H9 (cell line): ENCODE measurements at regions not wholly inside any gene's neighbourhood (a gene's known extent, or its start where the extent isn't known, plus 50 kb on each side); places are given as distances from the start of the nearest gene placed in this dataset.

Experiments
- DNase-seq: peaks from one replicate; pipeline ENCODE4 v3.0.0-alpha.2; 2017
- H2AFZ ChIP-seq: one replicate; pipeline ENCODE4 v1.6.1; 2013; ENCODE audit warnings: mild to moderate bottlenecking, low read length, control low read depth, moderate library complexity
- H2AK5ac ChIP-seq: 2 replicates; pipeline ENCODE4 v1.6.1; 2013; ENCODE audit warnings: low read length, control low read depth, mixed read lengths; ENCODE audit not compliant: insufficient read length
- H2BK120ac ChIP-seq: one replicate; pipeline ENCODE4 v1.6.1; 2013; ENCODE audit warnings: low read depth, mild to moderate bottlenecking, low read length, control low read depth, inconsistent platforms; ENCODE audit not compliant: poor library complexity, severe bottlenecking
- H2BK12ac ChIP-seq: 2 replicates; pipeline ENCODE4 v1.6.1; 2013; ENCODE audit warnings: low read length, control low read depth, mixed read lengths, low read depth; ENCODE audit not compliant: insufficient read length
- H2BK15ac ChIP-seq: 2 replicates; pipeline ENCODE4 v1.6.1; 2013; ENCODE audit warnings: low read depth, low read length, control low read depth
- H2BK20ac ChIP-seq: one replicate; pipeline ENCODE4 v1.6.1; 2013; ENCODE audit warnings: low read depth, mild to moderate bottlenecking, low read length, control low read depth, inconsistent platforms; ENCODE audit not compliant: poor library complexity, severe bottlenecking
- H2BK5ac ChIP-seq: 2 replicates; pipeline ENCODE4 v1.6.1; 2013; ENCODE audit warnings: low read length, control low read depth, mixed read lengths; ENCODE audit not compliant: insufficient read length
- H3K14ac ChIP-seq: 2 replicates; pipeline ENCODE4 v1.6.1; 2013; ENCODE audit warnings: low read length, control low read depth; ENCODE audit not compliant: insufficient read depth
- H3K18ac ChIP-seq: 2 replicates; pipeline ENCODE4 v1.6.1; 2013; ENCODE audit warnings: low read depth, mild to moderate bottlenecking, mixed read lengths, low read length, control low read depth; ENCODE audit not compliant: insufficient read length
- H3K23ac ChIP-seq: 2 replicates; pipeline ENCODE4 v1.6.1; 2013; ENCODE audit warnings: low read length, control low read depth, mixed read lengths, low read depth; ENCODE audit not compliant: insufficient read length
- H3K23me2 ChIP-seq: 2 replicates; pipeline ENCODE4 v1.6.1; 2013; ENCODE audit warnings: low read depth, mild to moderate bottlenecking, mixed read lengths, low read length, control low read depth; ENCODE audit not compliant: insufficient read length, poor library complexity, severe bottlenecking
- H3K27ac ChIP-seq: 2 replicates; pipeline ENCODE4 v1.5.1; 2013; ENCODE audit warnings: low read length, control low read depth, mixed read lengths, low read depth; ENCODE audit not compliant: insufficient read length
- H3K27me3 ChIP-seq: 2 replicates; pipeline ENCODE4 v1.6.1; 2013; ENCODE audit warnings: low read length, control low read depth, inconsistent platforms; ENCODE audit not compliant: insufficient read depth
- H3K4ac ChIP-seq: 2 replicates; pipeline ENCODE4 v1.6.1; 2013; ENCODE audit warnings: low read depth, mild to moderate bottlenecking, control low read depth, inconsistent platforms, low read length, moderate library complexity
- H3K4me1 ChIP-seq: 2 replicates; pipeline ENCODE4 v1.6.1; 2013; ENCODE audit warnings: low read length, control low read depth, inconsistent platforms; ENCODE audit not compliant: insufficient read depth
- H3K4me2 ChIP-seq: 2 replicates; pipeline ENCODE4 v1.6.1; 2013; ENCODE audit warnings: low read length, control low read depth, mixed read lengths; ENCODE audit not compliant: insufficient read length, insufficient read depth
- H3K56ac ChIP-seq: 2 replicates; pipeline ENCODE4 v1.6.1; 2013; ENCODE audit warnings: low read depth, mild to moderate bottlenecking, mixed read lengths, low read length, control low read depth; ENCODE audit not compliant: insufficient read length
- H3K79me1 ChIP-seq: 2 replicates; pipeline ENCODE4 v1.6.1; 2013; ENCODE audit warnings: low read depth, mild to moderate bottlenecking, moderate library complexity, low read length, control low read depth, inconsistent platforms; ENCODE audit not compliant: insufficient read depth, poor library complexity, severe bottlenecking
- H3K79me2 ChIP-seq: 2 replicates; pipeline ENCODE4 v1.6.1; 2013; ENCODE audit warnings: low read length, control low read depth, inconsistent platforms; ENCODE audit not compliant: insufficient read depth
- H3K9ac ChIP-seq: 2 replicates; pipeline ENCODE4 v1.6.1; 2013; ENCODE audit warnings: low read length, control low read depth, mixed read lengths; ENCODE audit not compliant: insufficient read length; ENCODE audit errors: extremely low read depth
- H3K9me3 ChIP-seq: one replicate; pipeline ENCODE4 v1.6.1; 2013; ENCODE audit warnings: low read depth, low read length, inconsistent platforms; ENCODE audit not compliant: control insufficient read depth
- H3T11ph ChIP-seq: one replicate; pipeline ENCODE4 v1.6.1; 2013; ENCODE audit warnings: mild to moderate bottlenecking, low read length, control low read depth, inconsistent platforms
- H4K20me1 ChIP-seq: one replicate; pipeline ENCODE4 v1.6.1; 2013; ENCODE audit not compliant: control insufficient read depth, insufficient read length, insufficient read depth
- H4K5ac ChIP-seq: 2 replicates; pipeline ENCODE4 v1.6.1; 2013; ENCODE audit warnings: low read depth, mild to moderate bottlenecking, mixed read lengths, low read length, control low read depth; ENCODE audit not compliant: insufficient read length
- H4K8ac ChIP-seq: replicated peaks from 2 replicates; pipeline ENCODE4 v1.6.1; 2013; ENCODE audit warnings: low read length, control low read depth, mixed read lengths, low read depth; ENCODE audit not compliant: insufficient read length
- H4K91ac ChIP-seq: 2 replicates; pipeline ENCODE4 v1.6.1; 2013; ENCODE audit warnings: low read depth, mild to moderate bottlenecking, moderate library complexity, mixed read lengths, low read length, control low read depth; ENCODE audit not compliant: insufficient read length
- H3K27ac Mint-ChIP-seq, 3 experiments: 2 replicates in 2 of 3; 3 replicates in 1 of 3; pipeline ENCODE4 v1.8.0; 2020 to 2021; ENCODE audit warnings: mixed read lengths in 3 of 3, mild to moderate bottlenecking in 1 of 3, moderate library complexity in 1 of 3
- H3K27me3 Mint-ChIP-seq: 2 replicates; pipeline ENCODE4 v1.8.0; 2021; ENCODE audit warnings: low read depth, mild to moderate bottlenecking, moderate library complexity, mixed read lengths
- H3K36me3 Mint-ChIP-seq, 3 experiments: 2 replicates in 2 of 3; 3 replicates in 1 of 3; pipeline ENCODE4 v1.8.0; 2020 to 2021; ENCODE audit warnings: low read depth in 3 of 3, mixed read lengths in 3 of 3; ENCODE audit not compliant: insufficient read depth in 1 of 3
- H3K4me1 Mint-ChIP-seq, 2 experiments: 2 replicates each; pipeline ENCODE4 v1.8.0; 2020; ENCODE audit warnings: mixed read lengths in 2 of 2
- H3K4me3 Mint-ChIP-seq, 2 experiments: 2 replicates in 1 of 2; 3 replicates in 1 of 2; pipeline ENCODE4 v1.8.0; 2020 to 2021; ENCODE audit warnings: mild to moderate bottlenecking in 2 of 2, mixed read lengths in 2 of 2, moderate library complexity in 1 of 2
- H3K9me3 Mint-ChIP-seq, 2 experiments: 2 replicates in 1 of 2; 3 replicates in 1 of 2; pipeline ENCODE4 v1.8.0; 2020; ENCODE audit warnings: mild to moderate bottlenecking in 2 of 2, mixed read lengths in 2 of 2, moderate library complexity in 1 of 2
- WGBS: extraction: QIAGEN DNeasy Blood & Tissue Kit; methylation state at CpG from one replicate; pipeline ENCODE4 v1.1.7; 2013; ENCODE audit warnings: missing lambda C conversion rate, low lambda C conversion rate, mixed read lengths; ENCODE audit not compliant: insufficient read length; ENCODE audit errors: extremely low coverage; 5-methylcytosine and 5-hydroxymethylcytosine counted together
- TF ChIP-seq, protein P1 (sequence below): fragments of 200-600 bp; sonication (generic); conservative IDR thresholded peaks from 3 replicates; pipeline ENCODE4 v1.8.0; 2021; ENCODE audit warnings: antibody characterized with exemption, mild to moderate bottlenecking

DNA sequence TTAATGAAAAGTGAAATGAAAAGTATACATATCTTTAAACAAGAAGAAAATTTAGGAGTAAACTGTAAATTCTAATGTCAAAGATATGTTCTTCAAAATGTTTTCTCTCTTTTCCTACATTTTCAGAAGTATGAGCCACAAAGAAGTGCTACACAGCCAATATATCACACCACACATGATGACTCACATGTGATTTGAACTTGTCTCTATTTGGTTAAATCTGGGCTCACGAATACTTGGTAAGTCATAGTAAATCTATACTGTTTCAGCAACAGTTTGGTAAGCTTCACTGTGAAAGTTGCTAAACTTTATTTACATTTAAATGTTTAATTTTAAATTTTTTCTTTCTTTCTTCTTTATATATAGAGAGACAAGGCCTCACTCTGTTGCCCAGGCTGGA lies 380.6 kb upstream of the IGFBP3 start:
- Histone ChIP-seq H4K20me1 (no peaks in the 10 kb centered on the region), H3K79me1 (no peaks in the 10 kb centered on the region), H2BK15ac (no peak overlapping the region), H3K4me1 (no peaks in the 10 kb centered on the region), H2BK20ac (no peak overlapping the region), H3K9ac (no peak overlapping the region), H2AFZ (no peak overlapping the region), H3K4ac (no peak overlapping the region), H4K8ac (no peak overlapping the region), H3K4me2 (no peak overlapping the region), H3K56ac (no peak overlapping the region), H3K27me3 (no peaks in the 10 kb centered on the region), H2BK5ac (no peak overlapping the region), H3K23me2 (no peaks in the 10 kb centered on the region), H4K5ac (no peak overlapping the region), H3T11ph (no peak overlapping the region), H3K79me2 (no peaks in the 10 kb centered on the region), H2BK120ac (no peak overlapping the region), H3K27ac (no peak overlapping the region), H2BK12ac (no peak overlapping the region), H3K14ac (no peak overlapping the region), H2AK5ac (no peak overlapping the region), H3K9me3 (no peaks in the 10 kb centered on the region), H4K91ac (no peak overlapping the region), H3K23ac (no peak overlapping the region), H3K18ac (no peak overlapping the region)
- Mint-ChIP-seq H3K9me3 (peaks cover 19% of the 10 kb centered on the region in 2 experiments), H3K27me3 (no peaks in the 10 kb centered on the region; the same call in 1 of the 2 replicates), H3K4me3 (no peak overlapping the region), H3K4me1 (no peaks in the 10 kb centered on the region), H3K27ac (no peak overlapping the region), H3K36me3 (peaks cover 0 to 15% (median 4%) of the 10 kb centered on the region in 3 experiments; a peak in 5 of 7 replicates)
- whole genome bisulfite sequencing = no CpG with 5 or more reads among the region's 1 CpG
- DNase-seq = no peak
- TF ChIP-seq, protein P1, sequence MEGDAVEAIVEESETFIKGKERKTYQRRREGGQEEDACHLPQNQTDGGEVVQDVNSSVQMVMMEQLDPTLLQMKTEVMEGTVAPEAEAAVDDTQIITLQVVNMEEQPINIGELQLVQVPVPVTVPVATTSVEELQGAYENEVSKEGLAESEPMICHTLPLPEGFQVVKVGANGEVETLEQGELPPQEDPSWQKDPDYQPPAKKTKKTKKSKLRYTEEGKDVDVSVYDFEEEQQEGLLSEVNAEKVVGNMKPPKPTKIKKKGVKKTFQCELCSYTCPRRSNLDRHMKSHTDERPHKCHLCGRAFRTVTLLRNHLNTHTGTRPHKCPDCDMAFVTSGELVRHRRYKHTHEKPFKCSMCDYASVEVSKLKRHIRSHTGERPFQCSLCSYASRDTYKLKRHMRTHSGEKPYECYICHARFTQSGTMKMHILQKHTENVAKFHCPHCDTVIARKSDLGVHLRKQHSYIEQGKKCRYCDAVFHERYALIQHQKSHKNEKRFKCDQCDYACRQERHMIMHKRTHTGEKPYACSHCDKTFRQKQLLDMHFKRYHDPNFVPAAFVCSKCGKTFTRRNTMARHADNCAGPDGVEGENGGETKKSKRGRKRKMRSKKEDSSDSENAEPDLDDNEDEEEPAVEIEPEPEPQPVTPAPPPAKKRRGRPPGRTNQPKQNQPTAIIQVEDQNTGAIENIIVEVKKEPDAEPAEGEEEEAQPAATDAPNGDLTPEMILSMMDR = no peak
